ENCODE measurements at regions not wholly inside any gene's neighbourhood (a gene's known extent, or its start where the extent isn't known, plus 50 kb on each side); places are given as distances from the start of the nearest gene placed in this dataset.

DNA sequence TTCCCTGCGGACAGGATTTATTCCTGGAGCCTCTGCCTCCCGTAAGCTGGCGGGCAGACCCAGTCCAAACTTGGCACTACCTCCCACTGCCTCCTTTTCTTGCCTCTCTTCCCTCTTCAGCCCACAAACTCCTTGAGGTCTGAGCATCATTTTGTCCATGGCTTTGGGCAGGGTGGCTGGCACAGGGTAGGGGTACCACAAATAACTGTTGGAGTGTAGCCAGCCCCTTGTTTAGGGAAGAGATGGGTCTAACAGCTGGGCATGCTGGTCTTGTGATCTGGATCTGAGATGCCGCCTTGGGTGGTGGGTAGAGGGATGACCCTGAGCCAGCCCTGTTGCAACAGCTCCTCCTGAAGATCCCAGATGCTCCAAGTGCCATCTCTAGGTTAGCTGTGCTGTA lies 71.4 kb upstream of the CLDN14 start:
- no peaks in the 10 kb centered on the region for H3K27me3 ChIP-seq (replicated peaks; ENCODE audit: insufficient read depth, low read depth, low read length, poor library complexity)
- no TSS peak for BruUV-seq (replicated peaks)
- H3K9me3 ChIP-seq (ENCODE audit: low read depth, low read length, poor library complexity, severe bottlenecking) = no peaks in the 10 kb centered on the region
- intact Hi-C loops (cut with micrococcal nuclease; ENCODE audit: unreplicated experiment) = no loop called here
- ChIA-PET CTCF (no interaction called here), POLR2A (ENCODE audit: low non-redundant PET) (no interaction called here)
- no peak for DNase-seq (ENCODE audit: low spot score)
- no peak overlapping the region for H3K27ac ChIP-seq (ENCODE audit: low read depth, low read length, poor library complexity, severe bottlenecking)
- TF ChIP-seq, protein P1, sequence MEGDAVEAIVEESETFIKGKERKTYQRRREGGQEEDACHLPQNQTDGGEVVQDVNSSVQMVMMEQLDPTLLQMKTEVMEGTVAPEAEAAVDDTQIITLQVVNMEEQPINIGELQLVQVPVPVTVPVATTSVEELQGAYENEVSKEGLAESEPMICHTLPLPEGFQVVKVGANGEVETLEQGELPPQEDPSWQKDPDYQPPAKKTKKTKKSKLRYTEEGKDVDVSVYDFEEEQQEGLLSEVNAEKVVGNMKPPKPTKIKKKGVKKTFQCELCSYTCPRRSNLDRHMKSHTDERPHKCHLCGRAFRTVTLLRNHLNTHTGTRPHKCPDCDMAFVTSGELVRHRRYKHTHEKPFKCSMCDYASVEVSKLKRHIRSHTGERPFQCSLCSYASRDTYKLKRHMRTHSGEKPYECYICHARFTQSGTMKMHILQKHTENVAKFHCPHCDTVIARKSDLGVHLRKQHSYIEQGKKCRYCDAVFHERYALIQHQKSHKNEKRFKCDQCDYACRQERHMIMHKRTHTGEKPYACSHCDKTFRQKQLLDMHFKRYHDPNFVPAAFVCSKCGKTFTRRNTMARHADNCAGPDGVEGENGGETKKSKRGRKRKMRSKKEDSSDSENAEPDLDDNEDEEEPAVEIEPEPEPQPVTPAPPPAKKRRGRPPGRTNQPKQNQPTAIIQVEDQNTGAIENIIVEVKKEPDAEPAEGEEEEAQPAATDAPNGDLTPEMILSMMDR (conservative IDR thresholded peaks at IDR 0.05; ENCODE audit: low read depth, low read length) = no peak
- no peak for TF ChIP-seq EZH2 (IDR thresholded peaks at IDR 0.05; ENCODE audit: borderline replicate concordance, low read depth, low read length, poor library complexity, severe bottlenecking)
- no peaks in the 10 kb centered on the region for H3K36me3 ChIP-seq (ENCODE audit: insufficient read depth, low read length, poor library complexity, severe bottlenecking)
- no peaks in the 10 kb centered on the region for H3K4me1 ChIP-seq (ENCODE audit: insufficient read depth, low read length, poor library complexity, severe bottlenecking)
- no peak overlapping the region for H3K4me3 ChIP-seq (ENCODE audit: low read depth, low read length, poor library complexity, severe bottlenecking)

DNA sequence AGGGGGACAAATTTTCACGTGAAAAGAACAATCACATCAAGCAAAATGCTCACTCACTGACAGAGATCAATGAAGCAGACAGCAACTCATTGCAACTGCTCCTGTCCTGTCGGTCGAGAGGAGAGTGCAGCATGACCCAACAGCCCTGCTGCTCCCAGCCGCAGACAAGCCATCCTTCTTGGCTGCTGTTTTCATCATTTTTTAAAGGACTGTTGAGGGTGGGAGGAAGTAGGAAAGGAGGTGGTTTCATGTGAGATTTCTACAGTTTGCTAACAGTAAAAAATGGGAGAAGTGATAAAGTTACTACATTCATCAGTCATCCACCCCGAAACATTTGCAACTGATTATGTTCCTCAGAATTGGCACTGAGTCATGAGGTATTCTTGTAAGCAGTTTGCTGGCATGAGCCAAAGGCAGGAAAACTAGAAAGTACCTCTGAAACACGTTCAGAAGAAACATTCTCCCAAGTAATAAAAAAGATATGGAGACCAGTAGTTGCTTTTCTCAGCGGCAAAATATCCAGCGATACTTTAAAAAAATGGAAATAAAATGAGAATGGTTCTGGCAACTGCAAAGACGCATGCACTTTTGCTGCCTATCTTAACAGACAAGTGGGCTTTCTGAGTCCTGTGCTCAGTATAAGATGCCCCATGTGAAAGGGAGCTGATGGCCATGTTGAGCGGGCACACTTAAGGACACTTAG lies 72.0 kb upstream of the CLDN14 start:
- Histone ChIP-seq H3K27ac (ENCODE audit: low read depth, low read length, poor library complexity, severe bottlenecking) (no peak overlapping the region), H3K27me3 (replicated peaks; ENCODE audit: insufficient read depth, low read depth, low read length, poor library complexity) (no peaks in the 10 kb centered on the region), H3K4me1 (ENCODE audit: insufficient read depth, low read length, poor library complexity, severe bottlenecking) (no peaks in the 10 kb centered on the region), H3K9me3 (ENCODE audit: low read depth, low read length, poor library complexity, severe bottlenecking) (no peaks in the 10 kb centered on the region), H3K36me3 (ENCODE audit: insufficient read depth, low read length, poor library complexity, severe bottlenecking) (no peaks in the 10 kb centered on the region), H3K4me3 (ENCODE audit: low read depth, low read length, poor library complexity, severe bottlenecking) (no peak overlapping the region)
- CTCF ChIA-PET = no interaction called here
- no peak for TF ChIP-seq EZH2 (IDR thresholded peaks at IDR 0.05; ENCODE audit: borderline replicate concordance, low read depth, low read length, poor library complexity, severe bottlenecking)
- TF ChIP-seq, protein P1 (conservative IDR thresholded peaks at IDR 0.05; ENCODE audit: low read depth, low read length) = no peak
- BruUV-seq (replicated peaks) = no TSS peak
- intact Hi-C loops (cut with micrococcal nuclease; ENCODE audit: unreplicated experiment) = no loop called here
- POLR2A ChIA-PET (ENCODE audit: low non-redundant PET) = no interaction called here
- DNase-seq (ENCODE audit: low spot score) = no peak

DNA sequence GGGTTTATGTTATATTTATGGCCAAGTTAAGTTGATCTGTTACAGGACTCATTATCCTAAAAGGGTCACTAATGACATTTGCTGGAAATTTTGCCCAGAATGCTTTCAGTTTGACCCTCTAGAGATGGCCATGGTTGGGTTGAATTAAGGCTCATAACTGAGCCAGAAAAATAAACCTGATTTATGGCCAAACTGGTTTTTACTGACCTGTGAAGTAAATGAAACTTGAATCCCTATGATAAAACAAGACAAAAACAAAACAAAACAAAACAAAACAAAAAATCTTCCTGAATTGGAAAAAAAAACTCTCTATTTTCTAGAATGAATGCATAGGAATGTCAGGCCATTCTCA lies 72.5 kb upstream of the CLDN14 start:
- no peak overlapping the region for H3K27ac ChIP-seq (ENCODE audit: low read depth, low read length, poor library complexity, severe bottlenecking)
- no TSS peak for BruUV-seq (replicated peaks)
- H3K9me3 ChIP-seq (ENCODE audit: low read depth, low read length, poor library complexity, severe bottlenecking) = no peaks in the 10 kb centered on the region
- no peak for TF ChIP-seq EZH2 (IDR thresholded peaks at IDR 0.05; ENCODE audit: borderline replicate concordance, low read depth, low read length, poor library complexity, severe bottlenecking)
- TF ChIP-seq, protein P1 (conservative IDR thresholded peaks at IDR 0.05; ENCODE audit: low read depth, low read length) = no peak
- H3K4me3 ChIP-seq (ENCODE audit: low read depth, low read length, poor library complexity, severe bottlenecking) = no peak overlapping the region
- CTCF ChIA-PET = no interaction called here
- no peaks in the 10 kb centered on the region for H3K4me1 ChIP-seq (ENCODE audit: insufficient read depth, low read length, poor library complexity, severe bottlenecking)
- H3K27me3 ChIP-seq (replicated peaks; ENCODE audit: insufficient read depth, low read depth, low read length, poor library complexity) = no peaks in the 10 kb centered on the region
- POLR2A ChIA-PET (ENCODE audit: low non-redundant PET) = no interaction called here
- no peaks in the 10 kb centered on the region for H3K36me3 ChIP-seq (ENCODE audit: insufficient read depth, low read length, poor library complexity, severe bottlenecking)
- intact Hi-C loops (cut with micrococcal nuclease; ENCODE audit: unreplicated experiment) = no loop called here
- no peak for DNase-seq (ENCODE audit: low spot score)

Measured in A673 (cell line).